Spleen (tissue), 7 donors: ENCODE measurements at regions not wholly inside any gene's neighbourhood (a gene's known extent, or its start where the extent isn't known, plus 50 kb on each side); places are given as distances from the start of the nearest gene placed in this dataset.

Source experiments
- CTCF ChIP-seq, 11 experiments: fragments of 200-600 bp in 7 of 11; fragments of 450-650 bp in 4 of 11; sonication (generic) in 4 of 11; IDR thresholded peaks in 8 of 11; conservative IDR thresholded peaks in 3 of 11; 1 replicate in 7 of 11; 2 replicates in 4 of 11; pipeline versions ENCODE4 v1.4.0 to v1.8.0; 2016 to 2021; ENCODE audit warnings: antibody characterized with exemption in 11 of 11, inconsistent platforms in 4 of 11, mild to moderate bottlenecking in 1 of 11
- POLR2A ChIP-seq, 3 donors: fragments of 450-650 bp; IDR thresholded peaks; one replicate each; pipeline ENCODE4 v1.5.1; 2017; ENCODE audit warnings: antibody characterized with exemption in 3 of 3, mild to moderate bottlenecking in 1 of 3
- donor health status: DM: no; HTN: no; CAD: no; lungs with moderate emphysema.
- donor health status: DM: no; HTN: no; CAD: no.
- donor health status: DM: no; HTN: no; CAD: no.

- TF ChIP-seq POLR2A (IDR thresholded peaks at IDR 0.05) (no peak), CTCF (IDR thresholded peaks at IDR 0.05 in 8 of 11, conservative IDR thresholded peaks at IDR 0.05 in 3 of 11) (no peak)
Observed at GRCh38 chr12:46515829-46516228, 143.3 kb upstream of the SLC38A2 start.
